Thyroid gland (tissue), 4 donors: ENCODE measurements at regions not wholly inside any gene's neighbourhood (a gene's known extent, or its start where the extent isn't known, plus 50 kb on each side); places are given as distances from the start of the nearest gene placed in this dataset.

Experiments
- CTCF ChIP-seq, 6 experiments: fragments of 200-600 bp in 3 of 6; fragments of 450-650 bp in 3 of 6; sonication (generic) in 3 of 6; IDR thresholded peaks; one replicate each; pipeline ENCODE4 v1.5.1; 2016 to 2019; ENCODE audit warnings: antibody characterized with exemption in 6 of 6, mild to moderate bottlenecking in 2 of 6, inconsistent platforms in 1 of 6, moderate library complexity in 1 of 6
- POLR2A ChIP-seq, 2 donors: fragments of 450-650 bp; IDR thresholded peaks; one replicate each; pipeline ENCODE4 v1.6.1; 2017; ENCODE audit warnings: antibody characterized with exemption in 2 of 2, mild to moderate bottlenecking in 2 of 2, moderate library complexity in 1 of 2

GRCh38 chr11:92822410-92822809, 147.0 kb upstream of the MTNR1B start:
- TF ChIP-seq CTCF (IDR thresholded peaks at IDR 0.05) (no peak), POLR2A (IDR thresholded peaks at IDR 0.05) (no peak)
